HG02852 (cell line): ENCODE measurements at regions not wholly inside any gene's neighbourhood (a gene's known extent, or its start where the extent isn't known, plus 50 kb on each side); places are given as distances from the start of the nearest gene placed in this dataset.

Source experiments
- ATAC-seq: cut with Tn5 transposase; IDR thresholded peaks from one replicate; pipeline ENCODE4 v1.9.1; 2021; ENCODE audit warnings: mild to moderate bottlenecking, moderate library complexity; ENCODE audit not compliant: unreplicated experiment

DNA sequence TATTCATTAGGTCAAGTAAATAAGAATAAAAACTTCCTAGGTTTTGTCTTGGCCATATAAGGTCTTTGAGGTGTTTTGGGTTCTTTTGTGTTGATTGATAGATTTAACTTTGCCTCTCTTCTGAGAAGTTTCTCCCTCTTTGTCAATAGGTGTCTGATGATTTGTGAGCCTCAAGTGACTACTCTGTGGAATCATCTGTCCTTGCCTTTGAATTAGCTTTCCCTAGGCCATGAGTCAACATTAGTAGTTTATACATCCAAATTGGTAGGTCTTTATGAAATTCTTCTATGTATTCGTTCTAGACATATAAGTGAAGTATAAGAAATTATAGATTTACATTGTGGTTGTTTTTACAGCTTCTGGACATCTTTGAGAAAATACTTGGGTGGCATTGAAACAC, 864.4 kb downstream of the USP25 start:
- ATAC-seq = no peak

DNA sequence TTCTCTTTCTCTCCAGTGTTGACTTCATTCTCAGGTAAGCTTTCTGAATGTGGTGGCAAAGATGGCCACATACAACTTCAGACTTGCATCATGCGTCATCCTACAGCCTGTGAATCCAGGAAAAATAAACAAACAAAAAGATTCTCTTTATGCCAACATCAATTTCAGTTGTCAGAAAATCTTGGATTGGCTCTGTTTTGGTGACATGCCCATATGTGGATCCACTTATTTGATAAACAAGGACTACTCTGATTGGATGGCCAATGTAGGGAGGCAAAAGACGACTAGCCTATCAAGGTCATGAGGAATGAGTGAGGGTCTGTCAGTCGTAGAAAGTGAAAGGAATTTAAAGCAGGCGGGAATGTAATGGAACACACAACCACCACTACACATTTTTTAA, 866.6 kb downstream of the USP25 start:
- no peak for ATAC-seq

DNA sequence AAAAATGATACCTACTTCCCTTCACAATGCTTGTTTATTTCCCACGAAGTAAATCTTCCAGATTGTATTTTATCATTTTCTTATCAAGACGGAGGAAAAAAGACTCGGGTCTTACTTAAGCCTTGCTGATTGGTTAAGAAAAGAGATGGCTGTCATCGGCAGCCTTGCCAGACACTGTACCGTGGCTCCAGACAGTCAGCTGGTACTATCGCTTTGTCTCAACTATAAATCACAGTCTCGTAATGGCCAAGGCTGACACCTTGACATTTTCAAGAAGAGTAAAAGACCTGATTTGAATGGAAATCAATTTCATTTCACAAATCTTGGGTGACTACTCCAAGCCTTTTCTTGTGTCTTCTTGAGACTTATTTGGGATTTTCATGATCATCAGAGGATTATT, 868.0 kb downstream of the USP25 start:
- no peak for ATAC-seq

DNA sequence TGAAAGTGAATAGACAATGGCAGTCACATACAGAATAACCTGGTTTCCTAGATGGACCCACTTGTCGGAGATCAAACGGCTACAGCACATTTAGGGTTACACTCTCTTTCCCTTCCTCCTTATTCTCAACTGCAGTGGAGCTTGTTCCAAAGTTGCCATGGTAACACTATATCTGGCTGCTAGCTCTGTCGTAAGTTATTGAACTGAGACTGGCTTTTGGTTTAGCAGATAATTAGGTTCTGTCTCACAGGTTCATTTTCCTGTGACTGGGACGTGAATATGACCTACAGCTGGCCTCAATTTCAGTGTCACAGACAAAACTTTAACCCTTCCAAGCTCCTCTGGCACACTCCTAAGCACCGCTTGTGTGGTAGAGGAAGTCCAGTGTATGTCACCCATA, 875.8 kb downstream of the USP25 start:
- no peak for ATAC-seq

DNA sequence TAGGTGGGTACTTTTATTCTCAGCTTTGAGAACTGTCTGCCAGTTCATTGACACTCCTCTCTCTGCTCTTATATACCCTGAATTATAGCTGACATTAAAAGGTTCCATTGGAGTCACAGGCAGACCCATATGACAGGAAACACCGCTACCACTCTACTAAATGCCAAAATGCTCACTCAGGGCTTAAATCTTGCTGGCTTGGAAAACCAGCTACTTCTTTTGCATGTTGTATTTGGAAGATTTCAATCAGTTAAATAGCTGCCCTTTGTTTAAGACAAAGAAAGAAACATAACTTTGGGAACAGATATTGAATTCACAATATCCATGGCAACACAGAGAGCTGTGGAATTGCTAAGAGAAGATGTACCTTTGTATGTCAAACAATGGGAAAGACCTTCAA, 876.5 kb downstream of the USP25 start:
- no peak for ATAC-seq

DNA sequence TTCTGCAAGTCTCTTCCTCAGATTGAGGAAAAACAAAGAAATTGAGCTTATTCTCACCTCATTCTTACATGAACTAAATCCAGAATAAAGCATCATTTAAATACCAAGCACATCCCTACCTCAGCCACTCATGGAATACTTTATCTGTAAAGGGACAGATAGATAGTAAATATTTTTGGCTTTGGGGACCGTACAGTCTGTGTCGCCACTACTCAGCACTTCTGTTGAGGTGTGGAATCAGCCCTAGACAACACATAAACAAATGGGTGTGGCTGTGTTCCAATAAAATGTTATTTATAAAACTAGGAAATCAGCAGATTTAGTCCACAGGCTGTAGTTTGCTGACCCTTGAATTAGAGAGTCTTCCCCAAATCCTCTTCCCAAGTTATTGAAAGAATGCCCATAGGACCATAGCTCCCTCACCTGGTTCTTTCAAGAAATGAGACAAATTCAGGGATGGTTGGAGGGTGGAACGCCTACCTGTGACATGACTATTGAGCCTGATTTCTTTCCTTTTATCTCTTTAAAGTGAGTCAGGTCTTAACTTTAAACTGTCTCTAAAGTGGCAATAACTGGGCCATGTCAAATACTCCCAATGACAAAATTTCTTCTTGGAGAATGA, 878.5 kb downstream of the USP25 start:
- no peak for ATAC-seq

DNA sequence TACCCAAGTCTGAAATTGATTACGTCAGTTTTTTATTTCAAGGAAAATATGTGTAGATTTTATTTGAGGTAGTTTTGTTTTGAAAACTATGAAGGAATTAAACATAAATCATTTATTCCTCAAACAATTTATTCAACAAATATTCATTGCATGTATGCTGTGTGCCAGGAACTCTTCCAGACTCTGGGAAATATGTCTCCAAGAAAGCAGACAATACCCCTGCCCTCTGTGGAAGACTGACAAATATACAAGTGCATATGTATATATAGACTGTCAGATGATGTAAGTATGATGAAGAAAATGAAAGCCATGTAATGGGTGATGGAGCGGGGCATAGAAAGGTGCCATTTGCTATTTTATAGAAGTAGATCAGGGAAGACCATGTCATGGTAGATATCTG, 889.5 kb downstream of the USP25 start:
- ATAC-seq = no peak

DNA sequence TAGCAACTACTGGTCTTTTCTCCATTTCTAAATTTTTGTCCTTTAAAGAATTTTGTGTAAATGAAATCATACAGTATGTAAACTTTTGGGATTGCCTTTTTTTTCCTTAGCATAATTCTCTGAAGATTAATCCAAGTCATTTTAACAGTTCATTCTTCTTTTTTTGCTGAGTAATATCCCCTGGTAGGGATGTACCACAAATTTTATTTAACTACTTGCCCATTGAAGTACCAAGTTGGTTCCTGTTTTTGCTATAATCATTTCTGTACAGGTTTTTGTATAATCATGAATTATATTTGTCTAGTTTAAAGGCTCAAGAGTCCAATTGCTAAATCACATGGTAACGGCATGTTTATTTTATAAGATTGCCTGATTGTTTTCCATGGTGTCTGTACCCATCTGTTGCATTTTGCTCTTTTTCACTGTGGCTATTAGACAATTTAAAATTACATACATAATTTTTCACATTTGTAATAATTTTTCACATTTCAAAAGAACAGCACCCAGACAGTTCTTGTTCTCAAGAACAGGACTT, 891.1 kb downstream of the USP25 start:
- no peak for ATAC-seq

DNA sequence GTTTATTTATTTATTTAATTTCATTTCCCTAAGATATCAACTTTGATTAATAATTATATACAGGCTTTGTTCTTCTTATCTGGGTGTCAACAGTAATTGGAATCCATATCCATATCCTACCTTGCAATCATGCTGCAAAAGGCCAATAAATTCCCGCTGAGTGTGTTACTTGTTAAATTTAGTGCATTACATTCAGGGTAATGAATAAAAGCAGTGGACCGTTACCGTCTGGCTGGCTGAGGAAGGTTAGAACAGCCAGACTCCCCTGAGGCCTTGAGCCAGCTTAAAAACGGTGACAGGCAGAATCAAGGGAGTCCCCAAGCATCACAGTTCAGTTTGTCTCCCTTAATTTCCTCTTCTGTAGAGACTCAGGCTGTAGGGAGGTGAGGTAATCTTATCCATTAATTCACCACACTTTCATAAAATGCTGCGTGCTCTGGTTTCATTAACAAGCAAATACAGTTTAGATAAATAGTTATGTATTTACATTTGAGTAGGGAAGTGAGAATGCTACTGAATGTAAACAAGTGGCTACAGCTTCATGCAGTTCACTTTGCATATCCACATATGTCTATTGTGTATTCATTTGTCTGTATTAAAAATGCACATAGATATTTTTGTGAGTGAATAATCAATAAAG, 888.2 kb upstream of the CXADR start:
- no peak for ATAC-seq

DNA sequence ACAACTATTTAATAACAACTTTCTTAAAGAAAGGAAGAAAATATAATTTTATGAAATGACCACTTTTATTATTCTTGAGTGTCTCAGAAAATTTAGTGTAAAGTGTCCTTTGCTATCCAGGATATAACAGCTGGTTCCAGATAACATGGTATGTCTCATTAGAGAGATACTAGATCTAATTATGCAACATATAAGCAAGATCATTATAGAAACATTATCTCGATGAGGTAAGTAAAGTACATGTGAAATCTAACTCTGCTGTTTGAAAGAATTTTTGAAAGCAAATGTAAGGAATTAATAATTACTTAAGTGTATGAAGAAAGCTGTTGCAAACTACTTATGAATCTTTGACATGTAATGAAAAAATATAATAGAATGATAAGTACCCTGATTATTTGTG, 887.4 kb upstream of the CXADR start:
- ATAC-seq = no peak

DNA sequence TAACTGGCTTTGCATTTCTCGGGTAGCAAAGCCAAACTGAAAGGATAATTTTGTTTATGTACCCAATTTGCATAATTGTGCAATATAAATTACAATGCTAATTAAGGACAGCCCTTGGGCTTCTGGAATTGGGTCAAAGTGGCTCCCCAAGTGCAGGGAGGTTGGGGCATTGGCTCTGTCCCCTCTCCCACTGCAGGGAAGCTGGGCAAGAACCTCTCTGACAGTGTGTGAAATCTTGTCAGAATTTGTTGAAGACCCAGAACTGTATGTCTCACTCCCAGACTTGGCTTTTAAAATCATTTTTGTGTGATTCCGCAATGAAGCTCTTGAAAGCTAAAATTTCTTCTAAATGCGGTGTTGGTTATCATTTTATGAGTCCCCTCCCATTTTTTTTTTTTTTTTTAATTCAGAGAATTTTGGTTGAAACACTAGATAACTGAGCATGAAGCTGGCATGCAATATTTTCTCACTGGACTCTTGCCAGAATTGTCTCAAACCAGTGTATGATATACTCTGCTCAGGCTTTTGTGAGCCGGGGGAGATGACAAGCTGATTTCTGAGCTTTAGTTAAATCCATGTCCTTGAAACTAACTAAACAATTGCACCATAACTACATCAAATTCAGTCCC, 878.9 kb upstream of the CXADR start:
- no peak for ATAC-seq

DNA sequence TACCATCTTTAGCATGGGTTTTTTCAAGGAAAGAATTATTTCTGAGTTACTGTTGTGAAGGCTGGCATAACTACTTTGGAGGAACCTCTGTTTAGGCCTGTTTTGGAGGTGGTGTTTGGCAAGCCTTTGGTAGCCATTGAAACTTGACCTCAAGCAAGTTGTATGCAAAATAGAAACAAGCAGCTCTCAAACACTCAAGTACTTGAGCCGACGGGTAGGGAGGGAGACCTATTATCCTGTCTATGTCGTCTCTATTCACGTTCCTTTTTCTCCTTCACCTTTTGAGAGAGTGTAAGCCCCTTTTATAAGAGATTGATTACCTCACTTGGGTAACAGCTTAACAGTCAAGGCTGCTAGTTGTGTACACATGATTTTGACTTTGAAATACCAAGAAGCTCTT, 878.3 kb upstream of the CXADR start:
- no peak for ATAC-seq

DNA sequence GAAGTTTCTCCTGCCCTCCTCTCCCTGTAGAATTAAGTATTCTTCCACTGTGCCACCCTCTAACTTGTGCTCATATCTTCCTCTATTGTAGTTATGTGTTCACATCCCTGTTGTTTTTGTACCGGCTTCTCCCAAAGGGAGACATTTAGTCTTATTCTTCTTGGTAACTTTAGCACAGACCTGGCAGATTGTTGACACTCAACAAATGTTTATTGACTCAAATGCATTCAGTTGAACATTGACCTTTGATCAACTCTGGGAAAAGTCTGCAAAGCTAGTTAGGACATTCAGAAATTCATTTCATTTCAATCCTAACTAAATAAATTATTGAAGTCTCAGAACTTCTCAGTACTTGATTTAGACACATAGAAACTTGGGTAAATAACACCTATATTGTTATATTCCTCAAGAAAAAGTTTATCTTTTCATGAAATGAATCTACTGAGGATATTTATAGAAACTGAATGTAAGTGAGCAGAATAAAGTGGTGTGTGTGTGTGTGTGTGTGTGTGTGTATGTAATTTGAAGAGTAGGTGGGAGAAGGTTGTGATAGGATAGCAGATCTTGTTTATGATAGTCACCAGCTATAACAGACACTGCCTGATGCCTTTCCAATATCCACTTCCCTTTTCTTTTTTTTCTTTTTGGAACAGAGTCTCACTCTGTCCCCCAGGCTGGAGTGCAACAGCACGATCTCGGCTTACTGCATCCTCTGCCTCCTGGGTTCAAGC, 872.4 kb upstream of the CXADR start:
- ATAC-seq = no peak

DNA sequence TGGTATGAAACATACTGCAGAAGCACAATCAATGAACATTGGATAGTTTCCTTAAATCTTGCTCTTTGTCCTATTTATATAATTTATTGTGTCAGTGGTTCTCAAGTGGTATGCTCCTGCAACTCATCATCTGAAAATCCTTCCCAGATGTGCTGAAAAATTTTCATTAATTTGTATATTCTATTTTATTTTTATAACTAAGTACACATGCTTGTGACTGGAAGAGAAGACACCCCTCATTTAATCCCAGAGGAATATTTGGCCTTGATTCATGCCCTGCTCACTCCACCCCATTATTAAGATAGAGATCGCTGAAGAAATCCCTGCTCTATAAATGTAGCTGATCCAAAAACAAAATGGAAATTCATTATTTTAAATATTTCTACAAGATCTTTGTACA, 870.5 kb upstream of the CXADR start:
- ATAC-seq = no peak

DNA sequence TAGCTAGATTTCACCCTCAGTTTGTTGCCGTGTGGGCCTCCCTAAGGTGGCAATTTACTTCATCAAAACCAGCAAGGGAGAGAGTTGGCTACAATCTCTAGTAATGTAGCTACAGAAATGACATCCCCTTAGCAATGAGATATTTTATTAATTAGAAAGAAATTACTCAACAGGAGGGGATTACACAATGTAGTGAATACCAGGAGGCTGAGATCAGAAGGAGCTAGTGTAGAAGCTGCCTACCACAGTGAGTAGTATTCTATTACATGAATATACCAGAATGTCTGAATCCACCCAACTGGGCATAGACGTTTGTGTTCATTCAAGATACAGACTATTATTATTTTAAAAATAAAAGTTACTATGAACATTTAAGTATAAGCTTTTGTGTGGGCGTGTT, 868.2 kb upstream of the CXADR start:
- ATAC-seq = no peak

DNA sequence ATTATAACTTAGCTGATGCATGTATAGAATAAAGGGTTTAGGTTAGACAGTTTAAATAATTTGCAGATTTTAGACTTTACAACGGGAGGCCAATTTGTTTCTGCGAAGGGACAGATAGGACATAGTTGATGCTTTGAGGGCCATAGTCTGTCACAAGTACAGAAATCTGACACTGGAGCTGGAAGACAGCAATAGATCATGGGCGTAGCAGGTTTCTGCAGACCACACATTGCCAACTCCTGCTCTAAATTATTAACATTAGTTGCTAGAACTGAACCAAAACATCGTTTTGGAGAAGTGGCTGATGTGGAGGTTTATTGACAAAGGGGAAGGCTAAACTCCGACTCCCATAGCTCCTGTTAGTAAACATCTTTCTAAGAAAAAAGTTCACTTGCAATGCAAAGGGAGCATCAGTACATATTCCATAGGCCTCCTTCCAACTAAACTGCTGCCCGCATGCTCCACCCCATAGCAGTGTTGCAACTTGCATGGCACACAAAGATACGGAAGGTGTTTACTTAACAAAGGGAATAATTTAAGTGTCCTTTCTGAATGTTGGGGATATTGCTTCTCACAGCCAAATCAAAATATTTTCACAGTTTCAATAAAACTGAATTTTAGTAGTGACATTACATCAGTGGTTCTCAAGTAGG, 862.0 kb upstream of the CXADR start:
- no peak for ATAC-seq

DNA sequence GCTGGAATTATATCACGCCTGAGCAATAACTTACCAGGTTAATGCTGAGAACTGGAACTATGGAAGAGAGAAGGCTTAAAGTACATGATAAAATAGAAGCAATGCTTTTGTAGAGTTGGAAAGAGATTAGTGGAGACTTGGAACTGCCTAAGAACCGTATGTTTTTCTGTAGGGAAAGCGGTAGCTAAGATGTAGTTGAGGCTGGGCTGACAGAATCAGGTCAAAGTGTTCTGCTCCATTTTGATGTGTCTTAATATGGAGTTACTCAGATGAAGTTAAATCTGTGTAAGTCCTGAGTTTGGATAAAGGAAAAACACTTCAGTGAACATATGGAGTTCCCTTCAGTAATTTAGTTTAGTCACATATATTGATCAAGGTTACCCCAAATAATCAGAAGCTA, 860.9 kb upstream of the CXADR start:
- no peak for ATAC-seq

DNA sequence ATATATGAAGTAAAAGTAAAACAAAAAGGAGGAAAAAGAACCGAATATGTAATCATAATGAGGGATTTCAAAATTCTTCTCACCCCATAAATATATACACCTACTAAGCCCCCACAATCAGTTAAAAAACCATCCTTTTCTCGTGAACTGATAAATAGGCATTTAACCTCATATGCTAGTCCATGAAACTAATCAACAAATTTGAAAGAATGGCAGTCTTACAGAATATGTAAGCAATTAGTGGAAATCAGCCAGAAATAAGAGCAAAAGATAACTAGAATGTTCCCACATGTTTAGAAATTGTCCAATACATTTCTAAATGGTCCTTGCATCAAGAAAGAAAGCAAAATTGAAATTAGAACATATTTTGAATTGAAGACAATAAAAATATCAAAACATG, 849.4 kb upstream of the CXADR start:
- ATAC-seq = no peak

DNA sequence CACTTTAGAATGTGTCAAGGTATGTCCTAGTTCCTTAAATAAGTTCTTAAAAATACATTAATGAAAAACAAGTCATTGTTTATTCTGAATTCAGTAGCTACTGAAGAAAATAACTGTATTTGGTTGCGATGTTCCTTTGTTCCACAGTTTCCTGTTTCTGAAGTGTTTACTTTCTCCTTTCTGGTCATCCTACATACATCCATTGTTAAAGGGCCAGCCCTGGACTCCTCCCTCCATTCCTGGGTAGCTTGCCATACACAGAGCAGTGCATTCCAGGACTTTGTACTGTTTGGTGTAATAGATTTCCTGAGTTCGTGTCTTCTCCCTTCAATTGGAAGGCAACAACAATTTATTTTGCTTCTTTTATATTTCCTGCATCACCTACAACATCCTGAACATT, 845.4 kb upstream of the CXADR start:
- no peak for ATAC-seq

DNA sequence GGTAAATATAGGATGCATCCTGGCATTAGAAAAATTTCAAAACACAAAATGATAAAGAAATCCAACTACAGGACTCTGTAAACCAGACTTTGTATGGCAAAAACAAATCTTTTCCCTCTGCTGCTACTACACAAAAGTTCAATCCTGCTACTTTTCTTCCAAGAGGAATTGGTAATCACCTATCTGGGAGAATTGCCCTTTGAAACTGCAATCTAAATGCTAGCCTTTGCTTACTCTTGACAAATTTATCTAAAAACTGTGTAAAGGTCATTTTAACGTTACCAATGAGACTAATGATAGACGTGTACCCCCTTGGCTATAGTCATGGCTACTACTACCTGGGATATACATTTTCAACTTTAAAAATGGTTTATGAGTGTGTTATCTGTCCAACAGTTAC, 837.9 kb upstream of the CXADR start:
- no peak for ATAC-seq

DNA sequence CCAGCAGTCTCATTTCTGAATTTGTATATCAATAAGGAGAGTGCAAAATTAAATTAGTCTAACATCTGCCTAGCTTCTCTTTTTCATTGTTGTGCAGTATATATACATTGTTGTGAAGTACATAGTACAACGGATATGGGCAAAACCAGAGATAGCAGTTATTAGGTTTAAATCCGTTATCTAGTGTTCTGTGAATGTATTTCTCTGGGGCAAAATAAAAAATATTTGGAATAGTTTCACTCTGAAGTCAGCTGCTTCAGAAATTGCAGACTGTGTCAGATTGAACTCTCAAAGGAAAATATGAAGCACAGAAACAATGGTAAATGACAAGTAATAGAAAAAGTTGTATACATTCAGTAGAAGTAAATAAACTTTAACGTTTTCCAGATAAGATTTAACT, 836.5 kb upstream of the CXADR start:
- no peak for ATAC-seq
